G401 (cell line): ENCODE measurements at regions not wholly inside any gene's neighbourhood (a gene's known extent, or its start where the extent isn't known, plus 50 kb on each side); places are given as distances from the start of the nearest gene placed in this dataset.

ENCODE experiments used
- DNase-seq: peaks from one replicate; pipeline ENCODE4 v3.0.0-alpha.2; 2015; ENCODE audit warnings: low spot score
- in situ Hi-C: cut with HindIII; loops from 2 replicates; pipeline ENCODE4 v1.10.0; 2016; ENCODE audit warnings: low sequenced_read_pairs, mixed read lengths

DNA sequence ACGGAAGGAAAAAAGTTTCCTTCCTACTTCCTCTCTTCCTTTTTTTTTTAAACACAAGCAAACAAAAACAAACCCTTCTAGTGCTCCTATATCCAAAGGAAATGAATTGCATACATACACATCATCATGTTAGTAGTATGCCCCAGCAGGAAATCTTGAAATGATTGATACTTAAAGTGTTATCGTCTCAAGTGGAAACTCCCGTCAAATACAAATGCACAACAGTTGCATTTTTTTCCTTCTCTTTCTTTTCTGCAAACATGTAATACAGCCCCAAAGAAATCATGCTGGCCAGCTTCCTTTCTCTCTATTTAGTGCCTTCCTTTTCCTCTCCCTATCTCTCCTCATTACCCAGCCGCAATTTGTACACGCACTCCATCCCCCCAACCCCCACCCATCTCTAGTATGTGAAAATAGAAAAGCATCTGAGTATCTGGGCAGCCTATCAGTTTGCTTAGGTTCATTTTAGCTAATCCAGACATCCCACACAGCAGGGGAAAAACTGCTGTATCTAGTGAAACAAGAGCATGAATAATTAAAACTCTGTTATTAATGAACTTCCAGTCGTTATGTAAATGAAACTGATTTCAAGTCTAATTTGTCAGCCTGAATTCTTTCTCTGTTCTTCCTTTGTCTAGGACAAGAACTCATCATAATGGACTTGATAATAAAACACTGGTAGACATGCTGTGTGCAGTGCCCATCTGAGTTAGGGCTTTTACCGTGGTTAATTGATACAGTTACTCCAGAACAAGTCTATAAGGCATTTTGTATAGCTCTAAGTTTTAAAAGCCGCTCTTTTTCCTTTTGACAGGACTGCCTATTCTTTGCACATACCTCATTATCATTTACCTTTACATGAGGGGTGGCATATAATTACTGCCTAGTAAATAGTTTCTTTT lies 336.5 kb upstream of the ADGRL2 start:
- DNase-seq: no peak
- in situ Hi-C loops: no loop called here

GRCh38 chr1:81459043-81459442 lies 341.7 kb upstream of the ADGRL2 start:
- in situ Hi-C loops: no loop called here
- DNase-seq: no peak

- in situ Hi-C loops: no loop called here
- DNase-seq: no peak
Observed at GRCh38 chr1:81458186-81458585, 342.5 kb upstream of the ADGRL2 start.

GRCh38 chr1:81455481-81455880 lies 345.3 kb upstream of the ADGRL2 start:
- in situ Hi-C loops: no loop called here
- no peak for DNase-seq

DNA sequence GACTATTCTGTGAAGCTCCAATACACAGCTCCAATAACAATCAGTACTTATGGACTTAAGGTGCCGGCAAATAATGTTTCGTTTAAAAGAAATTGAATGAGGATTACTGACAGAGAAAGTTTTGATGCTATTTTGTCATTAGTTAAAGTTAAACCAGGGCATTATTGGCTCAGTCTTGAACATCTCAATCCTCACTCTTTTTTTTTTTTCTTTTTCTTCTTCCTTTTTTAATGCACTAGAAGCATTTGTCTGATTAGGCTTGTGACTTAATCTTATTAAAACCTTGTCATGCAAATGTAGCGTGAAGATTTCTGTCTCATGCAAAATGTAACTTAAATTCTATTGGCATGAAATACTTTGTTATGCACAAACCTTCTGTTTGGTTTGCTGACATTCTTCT lies 346.8 kb upstream of the ADGRL2 start:
- DNase-seq: no peak
- in situ Hi-C loops: no loop called here

DNA sequence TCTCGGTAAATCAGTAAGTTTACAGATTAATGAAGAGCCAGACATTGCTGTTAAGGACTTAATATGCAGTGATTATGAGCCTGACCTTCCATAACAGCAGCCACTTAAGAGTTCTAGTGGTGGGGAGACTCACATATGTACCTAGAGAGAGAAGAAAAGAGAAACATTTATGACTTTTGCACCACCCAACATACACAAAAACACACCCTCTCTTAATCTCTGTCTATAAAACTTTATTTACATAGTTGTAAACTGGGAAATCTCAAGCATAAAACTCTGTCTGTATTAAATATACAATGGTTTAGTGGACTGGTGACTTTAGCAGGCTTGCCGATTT lies 347.4 kb upstream of the ADGRL2 start:
- DNase-seq: no peak
- in situ Hi-C loops: no loop called here

- DNase-seq: no peak
- in situ Hi-C loops: no loop called here
Observed at GRCh38 chr1:81452693-81453366, 347.9 kb upstream of the ADGRL2 start.

DNA sequence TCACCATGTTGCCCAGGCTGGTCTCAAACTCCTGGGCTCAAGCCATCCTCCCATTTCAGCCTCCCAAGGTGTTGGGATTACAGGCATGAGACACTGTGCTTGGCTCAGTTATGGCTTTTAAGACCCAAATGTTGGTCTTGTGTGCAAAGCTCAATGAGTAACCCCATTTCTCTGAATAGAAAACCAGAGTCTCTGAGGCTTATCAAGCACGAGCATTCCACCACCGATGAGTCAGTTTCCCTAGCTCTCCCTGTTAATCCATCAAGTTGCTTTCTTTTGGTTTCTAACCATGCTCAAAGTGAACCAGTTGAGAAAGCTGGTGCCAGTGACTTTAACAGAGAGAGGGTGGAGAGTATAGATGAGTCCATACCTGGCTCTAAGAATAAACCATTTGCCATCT lies 350.9 kb upstream of the ADGRL2 start:
- no peak for DNase-seq
- in situ Hi-C loops: no loop called here

DNA sequence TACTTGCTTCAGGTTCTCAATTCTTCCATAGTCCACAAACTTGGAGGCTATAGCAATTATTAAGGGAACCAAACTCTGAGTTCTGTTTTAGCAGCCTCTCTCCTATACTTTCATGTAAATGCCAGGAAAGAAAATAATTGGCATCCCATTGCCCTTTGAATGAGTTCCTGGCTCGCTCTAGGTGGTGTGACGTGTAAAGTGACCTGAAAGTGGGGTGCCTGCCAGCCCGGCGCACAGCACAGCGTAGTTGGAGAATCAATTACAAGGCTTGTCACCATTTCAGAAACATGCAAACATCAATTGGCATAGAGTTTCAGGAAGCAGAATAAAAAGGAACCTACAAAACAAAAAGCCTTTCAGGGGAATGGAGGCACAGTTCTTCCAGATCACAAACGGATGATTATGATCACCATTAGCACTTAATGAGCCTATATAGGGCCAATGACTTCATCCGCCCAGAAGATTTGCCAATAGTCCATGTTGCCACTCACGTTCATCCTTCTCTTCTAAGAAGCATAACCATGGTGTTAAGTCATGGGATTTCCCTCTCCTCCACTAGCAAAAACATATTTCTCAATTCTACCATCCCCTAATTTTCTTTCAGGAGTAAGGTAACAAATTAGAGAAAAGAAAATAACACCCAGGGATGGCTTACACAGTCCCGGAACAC lies 354.6 kb upstream of the ADGRL2 start:
- no peak for DNase-seq
- in situ Hi-C loops: no loop called here

DNA sequence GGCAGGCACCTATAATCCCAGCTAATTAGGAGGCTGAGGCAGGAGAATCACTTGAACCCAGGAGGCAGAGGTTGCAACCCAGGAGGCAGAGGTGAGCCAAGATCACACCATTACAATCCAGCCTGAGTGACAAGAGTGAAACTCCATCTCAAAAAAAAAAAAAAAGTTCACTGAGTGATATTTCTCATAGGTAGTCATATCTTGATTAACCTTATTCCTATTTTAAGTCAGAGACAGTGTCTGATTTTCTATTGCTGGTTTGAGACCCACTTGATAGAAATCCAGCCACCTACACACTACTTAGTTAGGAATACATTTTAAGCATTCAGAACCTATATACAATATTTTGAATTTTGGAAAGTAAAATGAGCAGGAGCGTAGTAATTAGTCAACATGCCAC lies 357.4 kb upstream of the ADGRL2 start:
- in situ Hi-C loops: no loop called here
- DNase-seq: no peak

- in situ Hi-C loops: no loop called here
- no peak for DNase-seq
Observed at GRCh38 chr1:81439046-81439823, 361.5 kb upstream of the ADGRL2 start.

- DNase-seq: no peak
- in situ Hi-C loops: no loop called here
Observed at GRCh38 chr1:81437649-81438048, 363.1 kb upstream of the ADGRL2 start.

- in situ Hi-C loops: no loop called here
- DNase-seq: no peak
Observed at GRCh38 chr1:81437213-81437612, 363.5 kb upstream of the ADGRL2 start.

- in situ Hi-C loops: no loop called here
- no peak for DNase-seq
Observed at GRCh38 chr1:81435175-81435574, 365.6 kb upstream of the ADGRL2 start.

GRCh38 chr1:81433676-81434075 lies 367.1 kb upstream of the ADGRL2 start:
- in situ Hi-C loops: no loop called here
- no peak for DNase-seq

GRCh38 chr1:81432654-81433109 lies 368.1 kb upstream of the ADGRL2 start:
- in situ Hi-C loops: no loop called here
- DNase-seq: no peak

DNA sequence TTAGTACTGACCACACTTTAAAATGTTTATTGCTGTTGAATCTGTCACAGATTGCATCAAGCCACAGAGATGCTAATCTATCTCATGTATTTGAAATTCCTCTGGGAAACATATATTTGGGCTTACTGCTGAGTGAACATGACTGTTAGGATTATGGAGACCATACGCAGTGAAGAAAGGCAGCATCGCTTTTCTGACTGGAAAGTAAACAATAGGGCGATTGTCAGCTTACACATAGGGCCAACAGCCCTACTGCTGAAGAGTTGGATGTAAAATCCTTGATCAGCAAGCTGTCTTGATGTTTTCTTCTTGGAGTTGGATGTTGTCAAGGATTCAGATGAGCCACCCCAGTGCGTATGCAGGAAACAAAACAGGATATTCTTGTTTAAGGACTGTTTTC lies 368.7 kb upstream of the ADGRL2 start:
- DNase-seq: no peak
- in situ Hi-C loops: no loop called here

DNA sequence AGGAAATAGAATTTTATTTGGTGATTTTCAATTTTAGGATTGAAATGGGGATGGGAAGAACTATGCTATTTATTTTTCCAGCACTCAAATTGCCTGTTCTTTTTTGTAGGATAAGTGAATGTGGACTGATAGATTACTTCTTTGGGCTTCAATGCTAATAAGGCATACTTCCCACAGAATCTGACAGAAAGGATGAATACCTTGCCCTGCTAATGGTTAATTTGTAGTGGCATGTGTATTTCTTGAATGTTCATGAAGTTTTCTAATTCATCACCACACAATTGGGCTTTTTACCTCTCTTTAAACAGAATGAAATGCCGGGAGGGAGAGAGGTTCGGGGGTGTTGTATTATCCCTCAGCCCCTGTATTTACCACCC lies 369.1 kb upstream of the ADGRL2 start:
- in situ Hi-C loops: no loop called here
- DNase-seq: no peak

GRCh38 chr1:81430955-81431623 lies 369.6 kb upstream of the ADGRL2 start:
- no peak for DNase-seq
- in situ Hi-C loops: no loop called here
